Natural killer cell (primary cell): ENCODE measurements at regions not wholly inside any gene's neighbourhood (a gene's known extent, or its start where the extent isn't known, plus 50 kb on each side); places are given as distances from the start of the nearest gene placed in this dataset.

Experiments used
- ATAC-seq, 3 donors: fragments of 150-1000 bp in 2 of 3; fragments of 200-7000 bp in 1 of 3; cut with Tn5 transposase; 1 replicate in 1 of 3; 2 replicates in 2 of 3; pipeline ENCODE4 v1.10.0; 2021; ENCODE audit warnings: mild to moderate bottlenecking in 2 of 3, moderate library complexity in 2 of 3
- DNase-seq, 2 donors: peaks; one replicate each; pipeline versions ENCODE4 v3.0.0 to v3.0.0-alpha.2; 2013 to 2021; ENCODE audit warnings: mixed read lengths in 1 of 2
- H3K27ac ChIP-seq: one replicate; pipeline ENCODE4 v1.5.1; 2013; ENCODE audit warnings: mild to moderate bottlenecking, low read length
- H3K27me3 ChIP-seq: one replicate; pipeline ENCODE4 v1.6.1; 2013; ENCODE audit warnings: low read length; ENCODE audit not compliant: control insufficient read depth, insufficient read depth
- H3K36me3 ChIP-seq: one replicate; pipeline ENCODE4 v1.6.1; 2013; ENCODE audit warnings: low read length; ENCODE audit not compliant: control insufficient read depth, insufficient read depth
- H3K4me1 ChIP-seq: one replicate; pipeline ENCODE4 v1.6.1; 2013; ENCODE audit warnings: low read length; ENCODE audit not compliant: control insufficient read depth, insufficient read depth
- H3K4me3 ChIP-seq: one replicate; pipeline ENCODE4 v1.5.1; 2013; ENCODE audit warnings: low read length
- H3K9me3 ChIP-seq: one replicate; pipeline ENCODE4 v1.6.1; 2013; ENCODE audit warnings: low read length; ENCODE audit not compliant: control insufficient read depth, insufficient read depth
- H3K27ac Mint-ChIP-seq, 2 donors: one replicate each; pipeline ENCODE4 v1.8.0; 2022; ENCODE audit warnings: mild to moderate bottlenecking in 2 of 2, mixed read lengths in 2 of 2, moderate library complexity in 1 of 2
- H3K27me3 Mint-ChIP-seq, 2 donors: one replicate each; pipeline ENCODE4 v1.8.0; 2022; ENCODE audit warnings: low read depth in 2 of 2, mixed read lengths in 2 of 2
- H3K36me3 Mint-ChIP-seq: one replicate; pipeline ENCODE4 v1.8.0; 2022; ENCODE audit warnings: mixed read lengths
- H3K4me1 Mint-ChIP-seq, 2 donors: one replicate each; pipeline ENCODE4 v1.8.0; 2022; ENCODE audit warnings: mixed read lengths in 2 of 2
- H3K4me3 Mint-ChIP-seq: one replicate; pipeline ENCODE4 v1.8.0; 2022; ENCODE audit warnings: mild to moderate bottlenecking, moderate library complexity, mixed read lengths
- H3K9me3 Mint-ChIP-seq, 2 donors: one replicate each; pipeline ENCODE4 v1.8.0; 2022; ENCODE audit warnings: mixed read lengths in 2 of 2
- CTCF ChIP-seq: fragments of 200-600 bp; IDR thresholded peaks from one replicate; pipeline ENCODE4 v1.8.0; 2022; ENCODE audit warnings: antibody characterized with exemption
- WGBS: methylation state at CpG from one replicate; pipeline ENCODE4 v1.1.7; 2013; ENCODE audit warnings: missing lambda C conversion rate; ENCODE audit not compliant: insufficient coverage; 5-methylcytosine and 5-hydroxymethylcytosine counted together
- intact Hi-C: fragments of 100-400 bp; cut with micrococcal nuclease; formaldehyde crosslinking; loops from one replicate; pipeline ENCODE4 v1.14.2; 2022

- intact Hi-C loops, result no loop called here
- no peaks in the 10 kb centered on the region for H3K36me3 ChIP-seq
- no peaks in the 10 kb centered on the region for H3K27me3 ChIP-seq
- H3K9me3 ChIP-seq, result no peaks in the 10 kb centered on the region
- Mint-ChIP-seq H3K4me3 (no peak overlapping the region), H3K27me3 (peaks cover 2 to 14% of the 10 kb centered on the region in 2 donors), H3K27ac (no peak overlapping the region), H3K36me3 (no peaks in the 10 kb centered on the region), H3K4me1 (no peaks in the 10 kb centered on the region), H3K9me3 (no peaks in the 10 kb centered on the region)
- H3K27ac ChIP-seq, result no peak overlapping the region
- TF ChIP-seq CTCF, result no peak
- DNase-seq, result no peak
- no peaks in the 10 kb centered on the region for H3K4me1 ChIP-seq
- no peak for ATAC-seq
- no peak overlapping the region for H3K4me3 ChIP-seq
- WGBS, result 84% methylated on average over 8 of the region's 8 CpGs
These were observed 113.4 kb downstream of the DACT2 start for GRCh38 chr6:168206186-168206585.

- no peaks in the 10 kb centered on the region for H3K36me3 ChIP-seq
- intact Hi-C loops, result no loop called here
- H3K4me3 ChIP-seq, result no peak overlapping the region
- H3K27me3 ChIP-seq, result no peaks in the 10 kb centered on the region
- peaks cover 5 to 14% of the 10 kb centered on the region in 2 donors for H3K27me3 Mint-ChIP-seq
- H3K4me3 Mint-ChIP-seq, result no peak overlapping the region
- TF ChIP-seq CTCF, result no peak
- no peaks in the 10 kb centered on the region for H3K9me3 Mint-ChIP-seq
- DNase-seq, result no peak
- H3K27ac Mint-ChIP-seq, result no peak overlapping the region
- no peaks in the 10 kb centered on the region for H3K4me1 Mint-ChIP-seq
- no peak for ATAC-seq
- no peaks in the 10 kb centered on the region for H3K4me1 ChIP-seq
- no peaks in the 10 kb centered on the region for H3K36me3 Mint-ChIP-seq
- WGBS, result 81% methylated on average over 5 of the region's 5 CpGs
- no peak overlapping the region for H3K27ac ChIP-seq
- H3K9me3 ChIP-seq, result no peaks in the 10 kb centered on the region
These were observed 117.8 kb downstream of the DACT2 start for GRCh38 chr6:168201799-168202198.

GRCh38 chr6:168201383-168201782 lies 118.2 kb downstream of the DACT2 start:
- Mint-ChIP-seq H3K27me3 (peaks cover 5 to 14% of the 10 kb centered on the region in 2 donors), H3K27ac (no peak overlapping the region), H3K36me3 (no peaks in the 10 kb centered on the region), H3K9me3 (no peaks in the 10 kb centered on the region), H3K4me1 (no peaks in the 10 kb centered on the region), H3K4me3 (no peak overlapping the region)
- DNase-seq (no peak), ATAC-seq (no peak)
- Histone ChIP-seq H3K36me3 (no peaks in the 10 kb centered on the region), H3K27ac (no peak overlapping the region), H3K9me3 (no peaks in the 10 kb centered on the region), H3K27me3 (no peaks in the 10 kb centered on the region), H3K4me1 (no peaks in the 10 kb centered on the region), H3K4me3 (no peak overlapping the region)
- intact Hi-C loops, result no loop called here
- 70% methylated on average over 6 of the region's 7 CpGs for WGBS
- TF ChIP-seq CTCF, result no peak

GRCh38 chr6:168200571-168201134 lies 118.9 kb downstream of the DACT2 start:
- H3K4me1 ChIP-seq, result no peaks in the 10 kb centered on the region
- Mint-ChIP-seq H3K4me1 (no peaks in the 10 kb centered on the region), H3K36me3 (no peaks in the 10 kb centered on the region), H3K9me3 (no peaks in the 10 kb centered on the region), H3K4me3 (no peak overlapping the region), H3K27me3 (peaks cover 5 to 14% of the 10 kb centered on the region in 2 donors), H3K27ac (no peak overlapping the region)
- H3K27ac ChIP-seq, result no peak overlapping the region
- H3K9me3 ChIP-seq, result no peaks in the 10 kb centered on the region
- WGBS, result 87% methylated on average over 8 of the region's 8 CpGs
- intact Hi-C loops, result no loop called here
- no peak for ATAC-seq
- no peaks in the 10 kb centered on the region for H3K36me3 ChIP-seq
- H3K27me3 ChIP-seq, result no peaks in the 10 kb centered on the region
- no peak for TF ChIP-seq CTCF
- DNase-seq, result no peak
- H3K4me3 ChIP-seq, result no peak overlapping the region
